Endothelial cell of umbilical vein (primary cell): ENCODE measurements at regions not wholly inside any gene's neighbourhood (a gene's known extent, or its start where the extent isn't known, plus 50 kb on each side); places are given as distances from the start of the nearest gene placed in this dataset.
"Not testable (repeated sequence)": the region's sequence is repeated elsewhere in the genome, so short reads cannot be mapped to it uniquely, and the experiment has no call there.

Experiments
- BruUV-seq: library from RNA; stranded (reverse); fragments of 400-500 nt; replicated peaks from 2 replicates; lab custom pipeline; 2021; lab: Mats Ljungman, UMichigan
- CTCF ChIA-PET: fragments of 300-600, 350-600 bp; sonication (Branson Sonifier 250); formaldehyde crosslinking; loops from one replicate; lab custom pipeline; 2021; ENCODE audit warnings: antibody characterized with exemption, inconsistent platforms; lab: Charles Lee
- POLR2A ChIA-PET: fragments of 300-600, 350-600 bp; sonication (Branson Sonifier 250); formaldehyde crosslinking; loops from one replicate; lab custom pipeline; 2021; ENCODE audit warnings: antibody characterized with exemption, inconsistent platforms; lab: Charles Lee
- DNase-seq: peaks from one replicate; pipeline ENCODE4 v3.0.0-alpha.2; 2011; ENCODE audit warnings: low read depth, low spot score
- FAIRE-seq: peaks from 2 replicates; lab custom pipeline; 2011; peaks lifted over from hg19 to GRCh38; lab: Jason Lieb, UNC
- H2AFZ ChIP-seq: 2 replicates; pipeline ENCODE4 v1.6.0; 2012; ENCODE audit warnings: low read depth, low read length, control low read depth, inconsistent platforms
- H3K27ac ChIP-seq: 2 replicates; pipeline ENCODE4 v1.5.1; 2011; ENCODE audit warnings: low read depth, mild to moderate bottlenecking, control low read depth, low read length, moderate library complexity; ENCODE audit not compliant: insufficient read depth
- H3K27me3 ChIP-seq, 2 experiments: 2 replicates each; pipeline versions ENCODE4 v1.6.0 to v1.6.1; 2011; ENCODE audit warnings: low read length in 2 of 2, mixed read lengths in 1 of 2; ENCODE audit not compliant: control insufficient read depth in 2 of 2, insufficient read depth in 2 of 2
- H3K36me3 ChIP-seq, 2 experiments: 2 replicates in 1 of 2; 3 replicates in 1 of 2; pipeline ENCODE4 v1.5.1; 2011; ENCODE audit warnings: low read length in 2 of 2, mild to moderate bottlenecking in 1 of 2, moderate library complexity in 1 of 2; ENCODE audit not compliant: control insufficient read depth in 2 of 2, insufficient read depth in 2 of 2; ENCODE audit errors: extremely low read depth in 1 of 2
- H3K4me1 ChIP-seq: 3 replicates; pipeline ENCODE4 v1.5.1; 2011; ENCODE audit warnings: mild to moderate bottlenecking, low read length; ENCODE audit not compliant: control insufficient read depth, insufficient read depth; ENCODE audit errors: extremely low read depth
- H3K4me2 ChIP-seq: 2 replicates; pipeline ENCODE4 v1.6.1; 2011; ENCODE audit warnings: low read length, control low read depth, mixed read lengths; ENCODE audit not compliant: insufficient read depth
- H3K4me3 ChIP-seq, 3 experiments: fragments of 200-600 bp in 1 of 3; sonication (generic), shearing (Covaris generic) in 1 of 3; replicated peaks in 1 of 3; 2 replicates each; pipeline ENCODE4 v1.5.1; 2011 to 2016; ENCODE audit warnings: control low read depth in 3 of 3, low read length in 3 of 3, mild to moderate bottlenecking in 2 of 3, inconsistent platforms in 1 of 3, low read depth in 1 of 3, moderate library complexity in 1 of 3; ENCODE audit not compliant: insufficient read depth in 1 of 3
- H3K79me2 ChIP-seq: 2 replicates; pipeline ENCODE4 v1.6.0; 2012; ENCODE audit warnings: low read length, inconsistent platforms; ENCODE audit not compliant: control insufficient read depth, insufficient read depth
- H3K9ac ChIP-seq: replicated peaks from 2 replicates; pipeline ENCODE3; 2011; ENCODE audit warnings: low read length, control low read depth; ENCODE audit not compliant: insufficient read depth; ENCODE audit errors: extremely low read depth
- H3K9me1 ChIP-seq: replicated peaks from 3 replicates; pipeline ENCODE4 v1.6.0; 2011; ENCODE audit warnings: mild to moderate bottlenecking, low read length; ENCODE audit not compliant: control insufficient read depth, insufficient read depth; ENCODE audit errors: extremely low read depth
- H3K9me3 ChIP-seq: replicated peaks from 2 replicates; pipeline ENCODE4 v1.5.1; 2012; ENCODE audit warnings: low read length, inconsistent platforms; ENCODE audit not compliant: control insufficient read depth, insufficient read depth
- H4K20me1 ChIP-seq: replicated peaks from 2 replicates; pipeline ENCODE3; 2011; ENCODE audit warnings: mild to moderate bottlenecking, low read length; ENCODE audit not compliant: control insufficient read depth, insufficient read depth; ENCODE audit errors: extremely low read depth
- CTCF ChIP-seq, 2 donors: IDR thresholded peaks; 1 replicate in 1 of 2; 2 replicates in 1 of 2; pipeline ENCODE4 v1.5.1; 2011; ENCODE audit warnings: low read length in 2 of 2, mild to moderate bottlenecking in 2 of 2, moderate library complexity in 2 of 2, control low read depth in 1 of 2, inconsistent platforms in 1 of 2, low read depth in 1 of 2; ENCODE audit not compliant: insufficient read depth in 1 of 2; ENCODE audit errors: extremely low read depth in 1 of 2
- FOS ChIP-seq: IDR thresholded peaks from 2 replicates; pipeline ENCODE4 v1.6.1; 2011; ENCODE audit warnings: mild to moderate bottlenecking, low read length, moderate library complexity, borderline replicate concordance; ENCODE audit not compliant: insufficient read depth
- GATA2 ChIP-seq: IDR thresholded peaks from 2 replicates; pipeline ENCODE4 v1.7.0; 2011; ENCODE audit warnings: low read depth, mild to moderate bottlenecking, moderate library complexity, mixed read lengths, low read length; ENCODE audit not compliant: insufficient read length, insufficient read depth
- JUN ChIP-seq: IDR thresholded peaks from 2 replicates; pipeline ENCODE4 v1.6.1; 2011; ENCODE audit warnings: borderline replicate concordance, low read depth; ENCODE audit not compliant: insufficient read length, insufficient read depth
- MAX ChIP-seq: IDR thresholded peaks from 2 replicates; pipeline ENCODE4 v1.6.1; 2011; ENCODE audit not compliant: insufficient read depth, insufficient read length
- MYC ChIP-seq: IDR thresholded peaks from one replicate; pipeline ENCODE4 v1.6.1; 2011; ENCODE audit warnings: mild to moderate bottlenecking, low read depth, low read length
- POLR2A ChIP-seq: IDR thresholded peaks from 2 replicates; pipeline ENCODE4 v1.6.1; 2012; ENCODE audit warnings: low read depth, mild to moderate bottlenecking, control low read depth, low read length
- POLR2AphosphoS5 ChIP-seq: IDR thresholded peaks from 2 replicates; pipeline ENCODE4 v1.6.1; 2012; ENCODE audit warnings: low read depth, mild to moderate bottlenecking, control low read depth, low read length, moderate library complexity; ENCODE audit not compliant: insufficient read depth
- dilution Hi-C: fragments of 300-500 bp; cut with MboI; formaldehyde crosslinking; loops from one replicate; pipeline ENCODE4 v1.15.0; 2019; ENCODE audit warnings: low sequenced_read_pairs; ENCODE audit not compliant: extremely low pct_ligation_motif_present
- intact Hi-C: fragments of 100-400 bp; cut with micrococcal nuclease; formaldehyde crosslinking; loops from one replicate; pipeline ENCODE4 v1.10.0; 2022

- no peaks in the 10 kb centered on the region for H3K9me1 ChIP-seq
- H2AFZ ChIP-seq: no peak overlapping the region
- H4K20me1 ChIP-seq: no peaks in the 10 kb centered on the region
- no peak overlapping the region for H3K9ac ChIP-seq
- intact Hi-C loops (no loop called here), dilution Hi-C loops (no loop called here)
- POLR2A ChIA-PET: no interaction called here
- no peaks in the 10 kb centered on the region for H3K36me3 ChIP-seq
- H3K27ac ChIP-seq: no peak overlapping the region
- DNase-seq: no peak
- no peak overlapping the region for H3K4me2 ChIP-seq
- BruUV-seq: no TSS peak
- CTCF ChIA-PET: no interaction called here
- no peaks in the 10 kb centered on the region for H3K27me3 ChIP-seq
- FAIRE-seq: no peak
- TF ChIP-seq MAX (no peak), POLR2A (no peak), CTCF (IDR thresholded peaks at IDR 0.05; ENCODE audit: extremely low read depth in 1 of 2, insufficient read depth in 1 of 2, low read depth in 1 of 2, low read length in 2 of 2) (no peak)
- no peak overlapping the region for H3K4me3 ChIP-seq
- H3K4me1 ChIP-seq: no peaks in the 10 kb centered on the region
- no peaks in the 10 kb centered on the region for H3K79me2 ChIP-seq
- no peaks in the 10 kb centered on the region for H3K9me3 ChIP-seq
These were observed 335.1 kb upstream of the CNTN6 start for GRCh38 chr3:757711-758110.

- DNase-seq: no peak
- no peak for FAIRE-seq
- Histone ChIP-seq H3K36me3 (no peaks in the 10 kb centered on the region), H3K27me3 (no peaks in the 10 kb centered on the region), H3K4me2 (no peak overlapping the region), H3K27ac (no peak overlapping the region), H3K9me3 (no peaks in the 10 kb centered on the region), H4K20me1 (no peaks in the 10 kb centered on the region), H3K9me1 (no peaks in the 10 kb centered on the region), H3K9ac (no peak overlapping the region), H2AFZ (no peak overlapping the region), H3K4me1 (no peaks in the 10 kb centered on the region), H3K79me2 (no peaks in the 10 kb centered on the region), H3K4me3 (no peak overlapping the region)
- no peak for TF ChIP-seq JUN
- no peak for TF ChIP-seq GATA2
- no peak for TF ChIP-seq FOS
- no peak for TF ChIP-seq POLR2AphosphoS5
- no peak for TF ChIP-seq MAX
- no peak for TF ChIP-seq MYC
- BruUV-seq: no TSS peak
- intact Hi-C loops: no loop called here
- CTCF ChIA-PET: no interaction called here
- dilution Hi-C loops: no loop called here
- POLR2A ChIA-PET: no interaction called here
These were observed 333.7 kb upstream of the CNTN6 start for GRCh38 chr3:759106-759505.

GRCh38 chr3:773433-773832, 319.4 kb upstream of the CNTN6 start:
- H4K20me1 ChIP-seq, H3K27ac ChIP-seq, H3K9me1 ChIP-seq, FAIRE-seq, H2AFZ ChIP-seq, H3K4me1 ChIP-seq, intact Hi-C loops, H3K9ac ChIP-seq, H3K79me2 ChIP-seq, DNase-seq, H3K36me3 ChIP-seq, BruUV-seq, H3K27me3 ChIP-seq, dilution Hi-C loops, H3K4me3 ChIP-seq, H3K9me3 ChIP-seq, H3K4me2 ChIP-seq, CTCF ChIA-PET, POLR2A ChIA-PET: not testable (repeated sequence)
